ENCODE measurements at regions not wholly inside any gene's neighbourhood (a gene's known extent, or its start where the extent isn't known, plus 50 kb on each side); places are given as distances from the start of the nearest gene placed in this dataset.

DNA sequence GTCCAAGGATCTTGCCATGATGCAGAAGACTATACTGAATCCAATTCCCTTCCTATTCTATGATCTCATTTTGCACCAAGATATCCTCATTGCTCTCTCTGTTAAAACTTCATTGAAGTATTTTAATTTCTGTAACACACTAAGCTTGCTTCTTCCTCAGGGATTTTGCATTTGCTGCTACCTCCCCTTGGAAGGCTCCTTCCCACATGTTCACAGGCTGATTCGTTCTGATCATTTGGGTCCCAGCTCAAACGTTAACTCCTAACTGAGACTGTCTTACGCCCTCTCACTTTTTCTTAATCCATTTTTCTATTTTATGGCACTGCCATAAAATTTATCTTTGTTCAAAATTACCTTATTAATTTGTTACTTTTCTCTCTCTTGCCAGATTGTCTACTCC, 713.0 kb upstream of the LRRC4C start:
- in situ Hi-C loops (cut with HindIII; ENCODE audit: extremely low pct_ligation_motif_present, low pct_unique_long_range_greater_than_20kb) = no loop called here
- H3K4me2 ChIP-seq (ENCODE audit: low read depth, low read length) = no peak overlapping the region

More for the DNA sequence above, 713.0 kb upstream of the LRRC4C start:
- TF ChIP-seq ZSCAN12 (CRISPR knock-in tag; IDR thresholded peaks at IDR 0.05) = no peak
- TF ChIP-seq ZBTB8A (CRISPR knock-in tag; IDR thresholded peaks at IDR 0.05; ENCODE audit: borderline replicate concordance, low read depth) = no peak
- TF ChIP-seq, protein P1, sequence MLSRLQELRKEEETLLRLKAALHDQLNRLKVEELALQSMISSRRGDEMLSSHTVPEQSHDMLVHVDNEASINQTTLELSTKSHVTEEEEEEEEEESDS (CRISPR knock-in tag; IDR thresholded peaks at IDR 0.05; ENCODE audit: borderline replicate concordance) = no peak
- TF ChIP-seq ARNT2 (CRISPR knock-in tag; IDR thresholded peaks at IDR 0.05; ENCODE audit: low read depth) = no peak
- no peak for TF ChIP-seq THAP11 (CRISPR knock-in tag; IDR thresholded peaks at IDR 0.05)
- TF ChIP-seq, protein P2, sequence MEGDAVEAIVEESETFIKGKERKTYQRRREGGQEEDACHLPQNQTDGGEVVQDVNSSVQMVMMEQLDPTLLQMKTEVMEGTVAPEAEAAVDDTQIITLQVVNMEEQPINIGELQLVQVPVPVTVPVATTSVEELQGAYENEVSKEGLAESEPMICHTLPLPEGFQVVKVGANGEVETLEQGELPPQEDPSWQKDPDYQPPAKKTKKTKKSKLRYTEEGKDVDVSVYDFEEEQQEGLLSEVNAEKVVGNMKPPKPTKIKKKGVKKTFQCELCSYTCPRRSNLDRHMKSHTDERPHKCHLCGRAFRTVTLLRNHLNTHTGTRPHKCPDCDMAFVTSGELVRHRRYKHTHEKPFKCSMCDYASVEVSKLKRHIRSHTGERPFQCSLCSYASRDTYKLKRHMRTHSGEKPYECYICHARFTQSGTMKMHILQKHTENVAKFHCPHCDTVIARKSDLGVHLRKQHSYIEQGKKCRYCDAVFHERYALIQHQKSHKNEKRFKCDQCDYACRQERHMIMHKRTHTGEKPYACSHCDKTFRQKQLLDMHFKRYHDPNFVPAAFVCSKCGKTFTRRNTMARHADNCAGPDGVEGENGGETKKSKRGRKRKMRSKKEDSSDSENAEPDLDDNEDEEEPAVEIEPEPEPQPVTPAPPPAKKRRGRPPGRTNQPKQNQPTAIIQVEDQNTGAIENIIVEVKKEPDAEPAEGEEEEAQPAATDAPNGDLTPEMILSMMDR (CRISPR knock-in tag; IDR thresholded peaks at IDR 0.05) = no peak
- no peak for TF ChIP-seq STAG1 (CRISPR knock-in tag; IDR thresholded peaks at IDR 0.05)
- no peak for TF ChIP-seq BRCA1 (CRISPR knock-in tag; IDR thresholded peaks at IDR 0.05)
- TF ChIP-seq CBFB (CRISPR knock-in tag; IDR thresholded peaks at IDR 0.05) = no peak
- no peak for TF ChIP-seq U2AF2 (IDR thresholded peaks at IDR 0.05; ENCODE audit: low read depth, low read length)
- TF ChIP-seq TRIM22 (IDR thresholded peaks at IDR 0.05) = no peak
- TF ChIP-seq ZMYM4 (CRISPR knock-in tag; IDR thresholded peaks at IDR 0.05) = no peak
- TF ChIP-seq, protein P3, sequence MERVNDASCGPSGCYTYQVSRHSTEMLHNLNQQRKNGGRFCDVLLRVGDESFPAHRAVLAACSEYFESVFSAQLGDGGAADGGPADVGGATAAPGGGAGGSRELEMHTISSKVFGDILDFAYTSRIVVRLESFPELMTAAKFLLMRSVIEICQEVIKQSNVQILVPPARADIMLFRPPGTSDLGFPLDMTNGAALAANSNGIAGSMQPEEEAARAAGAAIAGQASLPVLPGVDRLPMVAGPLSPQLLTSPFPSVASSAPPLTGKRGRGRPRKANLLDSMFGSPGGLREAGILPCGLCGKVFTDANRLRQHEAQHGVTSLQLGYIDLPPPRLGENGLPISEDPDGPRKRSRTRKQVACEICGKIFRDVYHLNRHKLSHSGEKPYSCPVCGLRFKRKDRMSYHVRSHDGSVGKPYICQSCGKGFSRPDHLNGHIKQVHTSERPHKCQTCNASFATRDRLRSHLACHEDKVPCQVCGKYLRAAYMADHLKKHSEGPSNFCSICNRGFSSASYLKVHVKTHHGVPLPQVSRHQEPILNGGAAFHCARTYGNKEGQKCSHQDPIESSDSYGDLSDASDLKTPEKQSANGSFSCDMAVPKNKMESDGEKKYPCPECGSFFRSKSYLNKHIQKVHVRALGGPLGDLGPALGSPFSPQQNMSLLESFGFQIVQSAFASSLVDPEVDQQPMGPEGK (CRISPR knock-in tag; IDR thresholded peaks at IDR 0.05) = no peak
- TF ChIP-seq SRY (CRISPR knock-in tag; IDR thresholded peaks at IDR 0.05) = no peak
- Histone ChIP-seq H3K9ac (ENCODE audit: insufficient read depth, low read depth, low read length) (no peak overlapping the region), H3K79me2 (ENCODE audit: insufficient read depth, low read length) (no peaks in the 10 kb centered on the region), H3K9me3 (ENCODE audit: low read length) (peaks cover 77% of the 10 kb centered on the region), H3K36me3 (replicated peaks in 1 of 2; ENCODE audit: control insufficient read depth in 1 of 2, insufficient read depth in 2 of 2, low read length in 2 of 2) (no peaks in the 10 kb centered on the region), H2AFZ (ENCODE audit: low read length) (no peak overlapping the region), H3K4me1 (ENCODE audit: insufficient read depth, low read length) (no peaks in the 10 kb centered on the region), H3K4me3 (replicated peaks in 1 of 3; ENCODE audit: insufficient read depth in 1 of 3, low read depth in 2 of 3, low read length in 3 of 3) (no peak overlapping the region), H3K27ac (ENCODE audit: extremely low read length, insufficient read depth, low read length) (no peak overlapping the region), H3K27me3 (ENCODE audit: control insufficient read depth in 1 of 2, insufficient read depth in 2 of 2, low read length in 2 of 2) (no peaks in the 10 kb centered on the region; a peak in 1 of 5 replicates), H4K20me1 (ENCODE audit: insufficient read depth, low read length) (no peaks in the 10 kb centered on the region)
- BruUV-seq (replicated peaks) = no TSS peak
- ChIA-PET CTCF (ENCODE audit: low intra/inter-chr PET ratio, low total read pairs) (no interaction called here), POLR2A (no interaction called here)
- 18% methylated on average over 3 of the region's 3 CpGs for WGBS (ENCODE audit: low lambda C conversion rate)
- intact Hi-C loops (cut with micrococcal nuclease; ENCODE audit: unreplicated experiment) = no loop called here
- no peak for FAIRE-seq
- no peak for DNase-seq (ENCODE audit: low spot score)
- ATAC-seq = no peak
